GM18867 (cell line): ENCODE measurements at regions not wholly inside any gene's neighbourhood (a gene's known extent, or its start where the extent isn't known, plus 50 kb on each side); places are given as distances from the start of the nearest gene placed in this dataset.
A peak's percentile ranks its signal among the peaks of the same experiment; 100 is the strongest.
"Not testable (repeated sequence)": the region's sequence is repeated elsewhere in the genome, so short reads cannot be mapped to it uniquely, and the experiment has no call there.

Source experiments
- ATAC-seq: cut with Tn5 transposase; IDR thresholded peaks from one replicate; pipeline ENCODE4 v1.9.1; 2021; ENCODE audit warnings: mild to moderate bottlenecking, moderate library complexity; ENCODE audit not compliant: unreplicated experiment

GRCh38 chr18:47682876-47683275 is 247.6 kb downstream of the SMAD2 start:
- ATAC-seq = no peak

- ATAC-seq = peak; percentile 58
These were observed 250.0 kb downstream of the SMAD2 start for GRCh38 chr18:47680488-47680887.

- no peak for ATAC-seq
These were observed 250.6 kb downstream of the SMAD2 start for GRCh38 chr18:47679864-47680263.

GRCh38 chr18:47677952-47678351 is 252.5 kb downstream of the SMAD2 start:
- ATAC-seq = no peak

- no peak for ATAC-seq
These were observed 260.6 kb downstream of the SMAD2 start for GRCh38 chr18:47669815-47670214.

- no peak for ATAC-seq
These were observed 272.0 kb downstream of the SMAD2 start for GRCh38 chr18:47658498-47658897.

- no peak for ATAC-seq
These were observed 275.5 kb downstream of the SMAD2 start for GRCh38 chr18:47654988-47655387.

- ATAC-seq = no peak
These were observed 285.6 kb downstream of the SMAD2 start for GRCh38 chr18:47644896-47645295.

- ATAC-seq = not testable (repeated sequence)
These were observed 292.9 kb downstream of the SMAD2 start for GRCh38 chr18:47637551-47637950.

- no peak for ATAC-seq
These were observed 295.0 kb downstream of the SMAD2 start for GRCh38 chr18:47635416-47635815.

- ATAC-seq = no peak
These were observed 297.4 kb downstream of the SMAD2 start for GRCh38 chr18:47632970-47633635.

- no peak for ATAC-seq
These were observed 301.6 kb downstream of the SMAD2 start for GRCh38 chr18:47628893-47629292.

- ATAC-seq = no peak
These were observed 302.1 kb downstream of the SMAD2 start for GRCh38 chr18:47628240-47628781.

GRCh38 chr18:47627030-47627429 is 303.4 kb downstream of the SMAD2 start:
- no peak for ATAC-seq

GRCh38 chr18:47619771-47620448 is 310.5 kb downstream of the SMAD2 start:
- ATAC-seq = no peak

GRCh38 chr18:47618758-47619157 is 311.7 kb downstream of the SMAD2 start:
- no peak for ATAC-seq

- ATAC-seq = no peak
These were observed 315.4 kb downstream of the SMAD2 start for GRCh38 chr18:47615043-47615442.

GRCh38 chr18:47613929-47614328 is 316.5 kb downstream of the SMAD2 start:
- no peak for ATAC-seq

- ATAC-seq = no peak
These were observed 318.8 kb downstream of the SMAD2 start for GRCh38 chr18:47611649-47612048.

GRCh38 chr18:47606526-47606925 is 323.9 kb downstream of the SMAD2 start:
- ATAC-seq = no peak

GRCh38 chr18:47605093-47605492 is 325.4 kb downstream of the SMAD2 start:
- ATAC-seq = no peak

GRCh38 chr18:47604021-47604420 is 326.4 kb downstream of the SMAD2 start:
- ATAC-seq = no peak
